Gastrocnemius medialis (tissue), 4 donors: ENCODE measurements at regions not wholly inside any gene's neighbourhood (a gene's known extent, or its start where the extent isn't known, plus 50 kb on each side); places are given as distances from the start of the nearest gene placed in this dataset.
"Not testable (repeated sequence)": the region's sequence is repeated elsewhere in the genome, so short reads cannot be mapped to it uniquely, and the experiment has no call there.

ENCODE experiments used
- POLR2A ChIP-seq, 2 donors: fragments of 450-650 bp; IDR thresholded peaks; one replicate each; pipeline ENCODE4 v1.6.1; 2017; ENCODE audit warnings: antibody characterized with exemption in 2 of 2, mild to moderate bottlenecking in 2 of 2, moderate library complexity in 2 of 2
- TF ChIP-seq, protein P1 (sequence below), 5 experiments: fragments of 450-650 bp in 3 of 5; fragments of 200-600 bp in 2 of 5; sonication (generic) in 2 of 5; IDR thresholded peaks in 4 of 5; conservative IDR thresholded peaks in 1 of 5; 1 replicate in 4 of 5; 2 replicates in 1 of 5; pipeline ENCODE4 v1.5.1; 2016 to 2019; ENCODE audit warnings: antibody characterized with exemption in 5 of 5, mild to moderate bottlenecking in 3 of 5, moderate library complexity in 3 of 5

DNA sequence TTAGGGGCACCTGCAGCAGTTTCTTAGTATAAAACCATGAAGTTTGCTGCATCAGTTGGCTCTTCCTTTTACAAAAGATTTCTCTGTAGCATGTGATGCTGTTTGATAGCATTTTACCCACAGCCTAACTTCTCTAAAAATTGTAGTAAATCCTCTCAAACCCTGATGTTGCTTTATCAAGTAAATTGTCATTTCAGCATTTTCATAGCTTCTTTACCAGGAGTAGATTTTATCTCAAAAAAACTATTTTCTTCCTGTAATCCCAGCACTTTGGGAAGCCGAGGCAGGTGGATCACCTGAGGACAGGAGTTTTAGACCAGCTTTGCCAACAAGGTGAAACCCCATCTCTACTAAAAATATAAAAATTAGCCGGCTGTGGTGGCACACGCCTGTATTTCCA, 144.5 kb upstream of the FOLH1 start:
- TF ChIP-seq, protein P1, sequence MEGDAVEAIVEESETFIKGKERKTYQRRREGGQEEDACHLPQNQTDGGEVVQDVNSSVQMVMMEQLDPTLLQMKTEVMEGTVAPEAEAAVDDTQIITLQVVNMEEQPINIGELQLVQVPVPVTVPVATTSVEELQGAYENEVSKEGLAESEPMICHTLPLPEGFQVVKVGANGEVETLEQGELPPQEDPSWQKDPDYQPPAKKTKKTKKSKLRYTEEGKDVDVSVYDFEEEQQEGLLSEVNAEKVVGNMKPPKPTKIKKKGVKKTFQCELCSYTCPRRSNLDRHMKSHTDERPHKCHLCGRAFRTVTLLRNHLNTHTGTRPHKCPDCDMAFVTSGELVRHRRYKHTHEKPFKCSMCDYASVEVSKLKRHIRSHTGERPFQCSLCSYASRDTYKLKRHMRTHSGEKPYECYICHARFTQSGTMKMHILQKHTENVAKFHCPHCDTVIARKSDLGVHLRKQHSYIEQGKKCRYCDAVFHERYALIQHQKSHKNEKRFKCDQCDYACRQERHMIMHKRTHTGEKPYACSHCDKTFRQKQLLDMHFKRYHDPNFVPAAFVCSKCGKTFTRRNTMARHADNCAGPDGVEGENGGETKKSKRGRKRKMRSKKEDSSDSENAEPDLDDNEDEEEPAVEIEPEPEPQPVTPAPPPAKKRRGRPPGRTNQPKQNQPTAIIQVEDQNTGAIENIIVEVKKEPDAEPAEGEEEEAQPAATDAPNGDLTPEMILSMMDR (IDR thresholded peaks at IDR 0.05 in 4 of 5, conservative IDR thresholded peaks at IDR 0.05 in 1 of 5) = not testable (repeated sequence)
- TF ChIP-seq POLR2A (IDR thresholded peaks at IDR 0.05) = not testable (repeated sequence)
